SH-SY5Y (cell line): ENCODE measurements at regions not wholly inside any gene's neighbourhood (a gene's known extent, or its start where the extent isn't known, plus 50 kb on each side); places are given as distances from the start of the nearest gene placed in this dataset.

Source experiments
- GATA2 ChIP-seq: IDR thresholded peaks from 2 replicates; pipeline ENCODE4 v1.6.1; 2011; ENCODE audit warnings: mild to moderate bottlenecking, low read depth, low read length
- GATA3 ChIP-seq: IDR thresholded peaks from 2 replicates; pipeline ENCODE4 v1.6.1; 2011; ENCODE audit warnings: low read depth, mild to moderate bottlenecking, low read length, moderate library complexity

DNA sequence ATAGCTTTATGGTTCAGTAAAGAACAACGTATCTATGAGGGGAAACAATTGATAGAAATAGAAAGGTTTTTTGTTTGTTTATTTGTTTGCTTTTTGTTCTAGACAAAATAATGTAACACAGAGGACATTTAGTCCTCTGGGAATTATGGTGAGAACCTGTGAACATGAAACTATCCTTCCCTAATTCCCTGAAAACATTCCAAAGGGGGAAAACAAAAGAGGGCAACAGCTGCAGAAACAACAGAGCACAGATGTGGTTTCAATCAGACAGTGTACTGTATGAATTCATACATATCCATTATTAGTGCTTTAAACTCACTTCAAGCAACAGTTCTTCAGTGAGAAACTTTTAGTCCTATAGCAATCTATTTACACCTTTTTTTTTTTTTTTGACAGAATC is 1489.8 kb upstream of the C9orf72 start:
- TF ChIP-seq GATA3 (no peak), GATA2 (no peak)
